HG03460 (cell line): ENCODE measurements at regions not wholly inside any gene's neighbourhood (a gene's known extent, or its start where the extent isn't known, plus 50 kb on each side); places are given as distances from the start of the nearest gene placed in this dataset.

Experiments
- ATAC-seq: cut with Tn5 transposase; IDR thresholded peaks from one replicate; pipeline ENCODE4 v1.9.1; 2021; ENCODE audit not compliant: unreplicated experiment

DNA sequence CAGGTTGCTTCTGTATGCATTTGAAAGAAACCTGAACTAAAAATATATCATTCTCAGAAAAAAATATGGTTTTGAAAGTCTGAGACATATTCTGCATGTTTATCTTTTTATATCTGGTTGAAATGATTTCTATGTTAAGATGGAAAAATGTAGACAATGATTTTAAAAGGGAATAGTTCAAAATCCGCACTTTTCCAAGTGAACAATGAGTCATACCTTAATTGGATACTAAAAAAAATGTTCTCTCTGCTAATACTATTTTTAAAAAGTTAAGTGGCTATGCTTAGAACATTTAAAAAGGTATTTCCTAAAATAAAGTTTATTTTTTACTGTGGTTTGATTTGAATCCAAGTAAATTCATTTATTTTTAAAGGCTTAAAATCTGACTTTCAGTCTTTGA, 801.4 kb downstream of the SLITRK6 start:
- ATAC-seq, result no peak

- no peak for ATAC-seq
These were observed 804.6 kb downstream of the SLITRK6 start for GRCh38 chr13:84994582-84994981.

DNA sequence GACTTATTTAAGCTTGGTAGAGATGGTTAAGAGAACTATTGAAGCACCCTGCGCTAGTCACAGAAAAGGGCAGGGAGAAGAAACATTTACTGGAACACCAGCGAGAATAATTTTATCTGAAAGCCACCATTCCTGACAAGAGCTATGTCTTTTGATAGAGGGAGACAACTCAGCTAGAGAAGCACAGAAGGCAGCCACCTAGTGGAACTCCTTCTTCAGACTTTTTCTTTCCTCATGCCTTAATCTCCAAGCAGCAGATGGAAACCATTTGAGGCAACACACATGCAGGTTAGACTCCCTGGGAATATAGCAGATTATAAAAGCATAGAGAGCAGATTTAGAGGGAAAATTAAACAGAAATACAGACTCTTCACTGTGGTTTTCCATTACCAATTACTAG, 813.4 kb downstream of the SLITRK6 start:
- no peak for ATAC-seq

DNA sequence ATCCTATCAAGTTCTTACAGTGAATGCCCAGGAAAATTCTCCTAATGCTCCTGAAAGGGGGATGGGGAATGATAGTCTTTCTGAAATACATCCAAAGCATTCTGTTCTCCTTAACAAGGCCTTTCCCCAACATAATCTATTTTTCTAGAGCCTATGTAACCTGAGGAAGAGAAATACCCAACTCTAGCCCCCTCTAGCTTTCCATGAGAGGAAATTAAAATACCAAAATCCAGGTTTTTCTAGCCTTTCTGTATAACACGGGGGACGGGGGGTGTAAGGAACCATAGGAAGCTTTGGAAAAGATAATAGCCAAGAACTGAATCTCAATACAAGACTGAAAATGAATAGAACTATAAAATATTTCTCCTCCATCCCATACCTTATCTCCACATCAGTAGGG, 815.9 kb downstream of the SLITRK6 start:
- ATAC-seq, result no peak

DNA sequence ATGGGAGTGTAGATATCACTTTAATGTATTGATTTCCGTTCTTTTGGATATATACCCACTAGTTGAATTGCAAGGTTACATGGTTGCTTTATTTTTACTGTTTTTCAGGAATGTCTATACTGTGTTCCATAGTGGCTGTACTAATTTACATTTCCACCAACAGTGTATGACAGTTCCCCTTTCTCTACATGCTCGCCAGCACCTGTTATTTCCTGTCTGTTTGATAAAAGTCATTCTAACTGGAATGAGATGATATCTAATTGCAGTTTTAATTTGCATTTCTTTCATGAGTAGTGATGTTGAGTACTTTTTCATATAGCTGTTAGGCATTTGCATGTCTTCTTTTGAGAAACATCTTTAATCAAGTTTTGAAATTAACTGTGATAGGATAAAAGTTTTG, 818.6 kb downstream of the SLITRK6 start:
- no peak for ATAC-seq

GRCh38 chr13:84978851-84979250, 820.4 kb downstream of the SLITRK6 start:
- no peak for ATAC-seq

DNA sequence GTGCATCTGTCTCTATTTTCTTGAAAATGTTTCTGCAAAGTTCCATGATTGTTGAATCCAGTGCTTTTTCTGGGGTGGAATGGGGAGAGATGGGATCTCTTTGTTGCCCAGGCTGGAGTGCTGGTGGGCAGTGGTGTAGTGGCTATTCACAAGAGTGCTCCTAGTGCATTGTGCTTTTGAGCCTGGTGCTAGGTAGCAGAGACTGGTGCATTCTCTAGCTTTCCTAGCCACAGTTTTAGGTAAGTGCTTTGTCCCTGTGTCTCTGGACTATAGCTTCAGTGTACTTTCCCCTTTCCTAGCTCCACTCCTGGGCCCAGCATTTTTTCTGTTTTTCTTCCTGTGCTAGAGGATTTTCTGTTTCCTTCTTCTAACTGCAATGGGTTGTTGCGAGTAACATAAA, 825.6 kb downstream of the SLITRK6 start:
- no peak for ATAC-seq

GRCh38 chr13:84972907-84973306, 826.3 kb downstream of the SLITRK6 start:
- no peak for ATAC-seq

- ATAC-seq, result no peak
These were observed 836.4 kb downstream of the SLITRK6 start for GRCh38 chr13:84962849-84963248.

- no peak for ATAC-seq
These were observed 837.0 kb downstream of the SLITRK6 start for GRCh38 chr13:84962141-84962750.

DNA sequence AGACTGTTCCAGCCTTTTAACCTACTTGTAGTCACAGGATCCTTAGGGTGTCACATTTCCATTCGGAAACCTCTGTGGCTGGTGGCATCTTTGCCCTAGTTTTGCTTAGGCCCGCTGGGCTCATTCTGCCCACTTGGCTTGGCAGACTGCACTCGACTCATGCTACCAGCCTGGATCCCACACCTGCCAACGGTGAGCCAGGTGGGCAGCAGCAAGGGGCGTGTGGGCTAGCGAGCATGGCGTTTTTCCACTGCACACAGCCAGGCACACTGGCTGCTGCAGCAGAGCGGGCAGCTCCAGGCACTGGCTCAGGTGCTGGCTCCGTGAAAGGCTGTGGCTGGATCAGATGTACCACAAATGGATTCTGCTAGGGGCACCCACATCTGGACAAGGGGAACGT, 838.2 kb downstream of the SLITRK6 start:
- ATAC-seq, result no peak

GRCh38 chr13:84959818-84960217, 839.4 kb downstream of the SLITRK6 start:
- ATAC-seq, result no peak

DNA sequence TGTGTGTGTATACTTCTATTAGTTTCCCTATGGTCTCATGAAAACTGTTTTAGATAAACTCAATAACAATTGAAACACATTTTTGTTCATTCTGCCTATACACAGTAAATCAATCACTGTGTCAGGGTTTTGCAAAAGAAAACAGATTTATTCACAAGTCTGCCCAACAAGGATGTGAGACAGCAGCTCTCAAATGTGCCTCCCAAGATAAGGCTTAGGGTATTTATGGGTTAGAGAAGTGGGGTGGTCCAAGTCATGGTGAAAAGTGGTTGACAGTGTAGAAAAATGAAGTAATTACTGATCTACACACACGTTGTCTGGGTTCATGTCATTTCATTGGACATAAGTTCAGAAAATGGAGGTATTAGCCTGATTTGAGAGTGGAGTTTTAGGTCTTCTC, 844.6 kb downstream of the SLITRK6 start:
- no peak for ATAC-seq

GRCh38 chr13:84951128-84951527, 848.1 kb downstream of the SLITRK6 start:
- no peak for ATAC-seq

GRCh38 chr13:84946192-84946591, 853.0 kb downstream of the SLITRK6 start:
- ATAC-seq, result no peak

DNA sequence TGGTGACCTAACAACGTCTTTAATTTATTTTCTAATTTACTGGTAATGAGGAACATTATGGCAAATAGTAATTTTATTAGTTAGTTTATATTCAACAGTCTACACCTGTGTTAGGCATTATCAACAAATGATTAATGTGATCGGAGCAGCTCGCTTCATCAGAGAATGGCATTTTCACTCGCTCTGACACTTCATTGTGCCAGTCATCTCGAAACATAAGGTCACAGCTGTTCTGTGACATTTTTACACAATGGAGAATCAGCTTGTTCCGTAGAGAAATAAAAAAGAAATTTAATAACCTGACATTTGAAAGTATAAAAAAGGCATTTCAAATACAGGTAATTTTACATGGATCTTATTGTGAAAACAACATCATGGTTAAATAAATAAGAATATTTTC, 858.4 kb downstream of the SLITRK6 start:
- no peak for ATAC-seq

DNA sequence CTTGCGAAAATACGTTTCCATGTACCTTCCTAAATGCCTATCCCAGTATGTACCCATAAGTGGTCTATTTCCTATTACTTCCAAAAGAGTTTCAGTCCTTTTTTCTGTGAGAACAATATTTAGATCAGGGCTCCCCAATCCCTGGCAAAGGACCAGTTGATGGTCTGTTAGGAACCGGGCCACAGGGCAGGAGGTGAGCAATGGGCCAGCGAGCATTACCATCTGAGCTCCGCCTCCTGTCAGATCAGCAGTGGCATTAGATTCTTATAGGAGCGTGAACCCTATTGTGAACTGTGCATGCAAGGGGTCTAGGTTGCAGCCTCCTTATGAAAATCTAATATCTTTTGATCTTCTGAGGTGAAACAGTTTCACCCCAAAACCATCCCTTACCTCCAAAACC, 859.1 kb downstream of the SLITRK6 start:
- ATAC-seq, result no peak

GRCh38 chr13:84934911-84935310, 864.3 kb downstream of the SLITRK6 start:
- ATAC-seq, result no peak

DNA sequence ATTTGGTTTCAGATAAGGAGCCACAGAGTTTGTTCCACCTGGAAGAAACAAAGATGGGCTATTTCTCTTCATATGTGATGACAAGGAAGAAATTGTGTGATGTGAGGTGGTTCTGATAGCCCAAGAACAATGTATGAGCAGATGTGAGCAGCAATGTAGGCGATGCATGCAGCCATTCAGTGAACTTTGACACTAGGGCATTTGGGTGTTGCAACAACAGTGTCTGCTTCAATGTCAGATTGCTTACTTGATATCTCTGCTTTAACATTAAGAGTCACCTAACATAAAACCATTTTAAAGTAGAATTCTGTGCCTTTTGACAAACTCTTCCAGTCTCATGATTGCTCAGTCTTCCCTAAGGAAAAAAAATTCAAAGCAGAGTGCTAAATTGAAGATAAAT, 865.4 kb downstream of the SLITRK6 start:
- no peak for ATAC-seq

GRCh38 chr13:84931264-84931663, 868.0 kb downstream of the SLITRK6 start:
- ATAC-seq, result no peak

GRCh38 chr13:84927442-84928169, 871.6 kb downstream of the SLITRK6 start:
- ATAC-seq, result no peak

- ATAC-seq, result no peak
These were observed 873.8 kb downstream of the SLITRK6 start for GRCh38 chr13:84925443-84925842.

- no peak for ATAC-seq
These were observed 875.4 kb downstream of the SLITRK6 start for GRCh38 chr13:84923831-84924230.
